Epithelial cell of proximal tubule (primary cell): ENCODE measurements at regions not wholly inside any gene's neighbourhood (a gene's known extent, or its start where the extent isn't known, plus 50 kb on each side); places are given as distances from the start of the nearest gene placed in this dataset.

ENCODE experiments used
- DNase-seq: peaks from one replicate; pipeline ENCODE4 v3.0.0-alpha.2; 2011; ENCODE audit warnings: low read depth
- H3K4me3 ChIP-seq: 2 replicates; pipeline ENCODE4 v1.5.1; 2011; ENCODE audit warnings: low read depth, mild to moderate bottlenecking, low read length
- CTCF ChIP-seq: conservative IDR thresholded peaks from 2 replicates; pipeline ENCODE4 v1.5.1; 2012; ENCODE audit warnings: low read depth, mild to moderate bottlenecking, low read length

GRCh38 chr5:3542769-3543168, 52.9 kb upstream of the IRX1 start:
- no peak for DNase-seq
- no peak overlapping the region for H3K4me3 ChIP-seq
- no peak for TF ChIP-seq CTCF

- no peak for DNase-seq
- TF ChIP-seq CTCF, result no peak
- H3K4me3 ChIP-seq, result no peak overlapping the region
Measured at GRCh38 chr5:3542158-3542557, 53.5 kb upstream of the IRX1 start.

- no peak for DNase-seq
- no peak overlapping the region for H3K4me3 ChIP-seq
- TF ChIP-seq CTCF, result no peak
Measured at GRCh38 chr5:3538886-3539285, 56.7 kb upstream of the IRX1 start.

GRCh38 chr5:3537942-3538341, 57.7 kb upstream of the IRX1 start:
- no peak for DNase-seq
- no peak for TF ChIP-seq CTCF
- no peak overlapping the region for H3K4me3 ChIP-seq

- no peak for TF ChIP-seq CTCF
- H3K4me3 ChIP-seq, result no peak overlapping the region
- no peak for DNase-seq
Measured at GRCh38 chr5:3535414-3536211, 60.0 kb upstream of the IRX1 start.

- DNase-seq, result no peak
- TF ChIP-seq CTCF, result no peak
Measured at GRCh38 chr5:3534997-3535396, 60.6 kb upstream of the IRX1 start.

More at GRCh38 chr5:3534997-3535396, 60.6 kb upstream of the IRX1 start:
- H3K4me3 ChIP-seq, result no peak overlapping the region
